ENCODE measurements at regions not wholly inside any gene's neighbourhood (a gene's known extent, or its start where the extent isn't known, plus 50 kb on each side); places are given as distances from the start of the nearest gene placed in this dataset.

- no peak for DNase-seq
Measured at GRCh38 chr20:20938131-20938530, 168.0 kb downstream of the LINC00237 start.

- peak in 1 of 3 donors; percentile 4 for DNase-seq
Measured at GRCh38 chr20:20933142-20933958, 172.8 kb downstream of the LINC00237 start.

GRCh38 chr20:20932156-20932555 lies 174.0 kb downstream of the LINC00237 start:
- no peak for DNase-seq

- DNase-seq: no peak
Measured at GRCh38 chr20:20931632-20932031, 174.5 kb downstream of the LINC00237 start.

GRCh38 chr20:20931024-20931423 lies 175.1 kb downstream of the LINC00237 start:
- DNase-seq: no peak

- DNase-seq: no peak
Measured at GRCh38 chr20:20930500-20930899, 175.7 kb downstream of the LINC00237 start.

- DNase-seq: no peak
Measured at GRCh38 chr20:20929341-20929740, 176.8 kb downstream of the LINC00237 start.

GRCh38 chr20:20926222-20926905 lies 179.8 kb downstream of the LINC00237 start:
- DNase-seq: no peak

- no peak for DNase-seq
Measured at GRCh38 chr20:20920433-20920832, 185.7 kb downstream of the LINC00237 start.

GRCh38 chr20:20915844-20916243 lies 190.3 kb downstream of the LINC00237 start:
- no peak for DNase-seq

- DNase-seq: no peak
Measured at GRCh38 chr20:20904501-20904831, 192.0 kb upstream of the RALGAPA2 start.

- DNase-seq: no peak
Measured at GRCh38 chr20:20903773-20904500, 191.5 kb upstream of the RALGAPA2 start.

GRCh38 chr20:20897922-20898321 lies 185.5 kb upstream of the RALGAPA2 start:
- DNase-seq: no peak

GRCh38 chr20:20897145-20897544 lies 184.7 kb upstream of the RALGAPA2 start:
- DNase-seq: peak; percentile 48 to 75 (median 66)

- DNase-seq: peak; percentile 35 to 69 (median 56)
Measured at GRCh38 chr20:20896606-20897005, 184.2 kb upstream of the RALGAPA2 start.

GRCh38 chr20:20895537-20895936 lies 183.1 kb upstream of the RALGAPA2 start:
- no peak for DNase-seq

GRCh38 chr20:20894753-20895152 lies 182.3 kb upstream of the RALGAPA2 start:
- peak; percentile 21 to 85 (median 73) for DNase-seq

GRCh38 chr20:20894280-20894679 lies 181.8 kb upstream of the RALGAPA2 start:
- peak in 1 of 3 donors; percentile 30 for DNase-seq

GRCh38 chr20:20892328-20892727 lies 179.9 kb upstream of the RALGAPA2 start:
- DNase-seq: no peak

- no peak for DNase-seq
Measured at GRCh38 chr20:20890751-20891150, 178.3 kb upstream of the RALGAPA2 start.

GRCh38 chr20:20888936-20889335 lies 176.5 kb upstream of the RALGAPA2 start:
- peak in 1 of 3 donors; percentile 17 for DNase-seq

- DNase-seq: peak; percentile 24 to 53 (median 29)
Measured at GRCh38 chr20:20888266-20888656, 175.8 kb upstream of the RALGAPA2 start.

Data from muscle of back (tissue), 3 donors.